ENCODE measurements at regions not wholly inside any gene's neighbourhood (a gene's known extent, or its start where the extent isn't known, plus 50 kb on each side); places are given as distances from the start of the nearest gene placed in this dataset.

- TF ChIP-seq PHF20 (IDR thresholded peaks at IDR 0.05; ENCODE audit: partially characterized antibody) (peak; percentile 82), RAD21 (CRISPR knock-in tag; conservative IDR thresholded peaks at IDR 0.05 in 1 of 2, IDR thresholded peaks at IDR 0.05 in 1 of 2) (peak; percentile 11 to 32; a peak in 3 of 4 replicates), JUN (IDR thresholded peaks at IDR 0.05; ENCODE audit: borderline replicate concordance, low read depth, low read length) (peak; percentile 70), JUN (CRISPR knock-in tag; IDR thresholded peaks at IDR 0.05; ENCODE audit: borderline replicate concordance) (no peak), NKRF (IDR thresholded peaks at IDR 0.05; ENCODE audit: borderline replicate concordance) (peak; percentile 54; the same call in 1 of the 2 replicates), MAFK (IDR thresholded peaks at IDR 0.05; ENCODE audit: low read length) (no peak), RNF2 (IDR thresholded peaks at IDR 0.05) (peak; percentile 97), ARID3B (CRISPR knock-in tag; IDR thresholded peaks at IDR 0.05; ENCODE audit: borderline replicate concordance) (no peak), MCM7 (IDR thresholded peaks at IDR 0.05) (0 out of 4 replicates have a peak, but pooled peaks of 1 of the 2 experiments have one; percentile 9), ZNF274 (IDR thresholded peaks at IDR 0.05; ENCODE audit: borderline replicate concordance, low read depth, low read length) (0 out of 2 replicates have a peak, but pooled peaks have one; percentile 55), ATF1 (CRISPR knock-in tag; IDR thresholded peaks at IDR 0.05) (no peak), ATF1 (tag; IDR thresholded peaks at IDR 0.05) (peak; percentile 70; the same call in 1 of the 2 replicates), ZKSCAN1 (IDR thresholded peaks at IDR 0.05; ENCODE audit: low read depth, low read length) (peak; percentile 81), PHB (CRISPR knock-in tag; IDR thresholded peaks at IDR 0.05) (no peak), BCL6 (CRISPR knock-in tag; IDR thresholded peaks at IDR 0.05) (peak; percentile 34; the same call in 1 of the 2 replicates), CBX5 (IDR thresholded peaks at IDR 0.05; ENCODE audit: borderline replicate concordance, low read depth) (0 out of 2 replicates have a peak, but pooled peaks have one; percentile 26), HMGXB4 (CRISPR knock-in tag; IDR thresholded peaks at IDR 0.05) (0 out of 2 replicates have a peak, but pooled peaks have one; percentile 9), HES1 (IDR thresholded peaks at IDR 0.05; ENCODE audit: low read depth) (peak; percentile 61; the same call in 1 of the 2 replicates), SOX6 (IDR thresholded peaks at IDR 0.05) (peak; percentile 97), RBFOX2 (IDR thresholded peaks at IDR 0.05; ENCODE audit: low read depth, low read length) (peak; percentile 31; the same call in 1 of the 2 replicates), TFAP4 (CRISPR knock-in tag; IDR thresholded peaks at IDR 0.05; ENCODE audit: borderline replicate concordance) (0 out of 2 replicates have a peak, but pooled peaks have one; percentile 20), MAX (CRISPR knock-in tag; IDR thresholded peaks at IDR 0.05) (peak; percentile 90), HDGF (IDR thresholded peaks at IDR 0.05) (0 out of 2 replicates have a peak, but pooled peaks have one; percentile 33)
Measured at GRCh38 chr1:58883888-58884482, 100.1 kb upstream of the JUN start (continued).
